GM19023 (cell line): ENCODE measurements at regions not wholly inside any gene's neighbourhood (a gene's known extent, or its start where the extent isn't known, plus 50 kb on each side); places are given as distances from the start of the nearest gene placed in this dataset.

Experiments used
- ATAC-seq: cut with Tn5 transposase; IDR thresholded peaks from one replicate; pipeline ENCODE4 v1.9.1; 2021; ENCODE audit warnings: mild to moderate bottlenecking, moderate library complexity; ENCODE audit not compliant: unreplicated experiment

DNA sequence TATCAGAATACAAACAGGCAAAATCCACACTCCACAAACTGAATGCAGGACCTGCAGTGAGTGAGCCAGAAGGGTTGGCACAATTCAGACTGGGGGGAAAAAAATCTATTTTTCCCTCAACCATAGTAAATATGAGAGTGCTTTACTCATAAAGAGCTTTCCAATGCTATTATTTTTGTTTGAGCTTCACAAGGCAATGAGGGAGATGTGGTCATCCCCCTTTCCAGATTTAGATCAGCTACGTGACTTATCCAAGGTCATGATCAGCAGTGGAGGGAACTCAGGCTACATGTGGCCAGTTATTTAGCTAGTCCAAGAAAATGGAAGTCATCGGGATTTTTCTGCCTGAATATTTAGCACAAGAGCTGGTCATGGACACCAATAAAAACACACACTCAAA, 120.4 kb upstream of the KLF7 start:
- ATAC-seq, result no peak

DNA sequence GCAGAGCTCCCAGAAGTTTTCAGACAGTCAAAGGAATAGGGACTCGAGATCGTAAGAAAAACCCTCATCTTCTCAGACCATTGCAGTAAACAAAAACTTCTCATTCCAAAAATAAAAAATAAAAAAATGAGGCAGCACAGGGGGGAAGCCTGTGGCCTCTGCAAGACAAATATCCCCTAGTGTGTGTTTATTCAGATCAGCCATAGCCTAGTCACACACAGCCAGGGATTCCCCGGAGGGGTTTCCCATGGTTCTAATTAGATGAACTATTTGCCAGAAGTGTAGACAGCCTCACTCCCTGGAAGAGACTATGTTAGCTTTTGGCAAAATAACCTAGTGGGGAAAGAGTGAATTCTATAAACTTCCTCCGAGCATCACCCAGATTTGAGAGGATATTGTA, 122.9 kb upstream of the KLF7 start:
- ATAC-seq, result peak; percentile 55

DNA sequence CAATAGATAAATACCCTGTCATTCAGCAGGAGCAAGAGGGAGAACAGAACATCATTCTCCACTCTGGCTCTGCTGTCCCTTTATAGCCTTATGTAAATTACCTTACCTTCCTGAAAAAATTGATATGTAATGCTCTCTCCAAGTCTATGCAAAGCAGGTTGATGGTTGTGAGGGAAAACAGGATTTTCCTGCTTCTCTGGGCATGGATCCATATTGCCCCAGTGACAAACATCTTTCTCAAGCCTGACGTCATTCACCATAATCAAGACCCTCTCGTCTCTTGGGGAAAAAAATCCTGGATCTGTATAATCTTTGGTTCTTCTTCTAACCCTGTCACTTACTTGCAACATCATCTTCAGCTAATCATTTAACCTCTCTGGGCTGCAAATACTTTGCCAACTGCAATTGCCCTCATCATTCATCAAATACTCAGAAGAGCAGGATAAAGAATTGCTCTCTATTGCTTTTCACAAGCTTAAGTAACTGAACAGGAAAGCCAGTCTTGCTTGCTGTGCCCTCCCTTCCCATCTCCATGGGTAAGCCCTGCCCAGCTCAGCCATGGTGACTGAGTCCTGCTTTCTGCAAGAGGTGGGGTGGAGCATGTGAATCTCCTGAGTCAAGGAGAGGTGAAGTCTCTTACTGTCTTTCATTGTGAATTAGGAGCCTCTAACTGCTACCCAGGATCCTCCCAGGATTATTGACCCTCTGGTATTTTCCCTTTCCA, 123.7 kb upstream of the KLF7 start:
- no peak for ATAC-seq

DNA sequence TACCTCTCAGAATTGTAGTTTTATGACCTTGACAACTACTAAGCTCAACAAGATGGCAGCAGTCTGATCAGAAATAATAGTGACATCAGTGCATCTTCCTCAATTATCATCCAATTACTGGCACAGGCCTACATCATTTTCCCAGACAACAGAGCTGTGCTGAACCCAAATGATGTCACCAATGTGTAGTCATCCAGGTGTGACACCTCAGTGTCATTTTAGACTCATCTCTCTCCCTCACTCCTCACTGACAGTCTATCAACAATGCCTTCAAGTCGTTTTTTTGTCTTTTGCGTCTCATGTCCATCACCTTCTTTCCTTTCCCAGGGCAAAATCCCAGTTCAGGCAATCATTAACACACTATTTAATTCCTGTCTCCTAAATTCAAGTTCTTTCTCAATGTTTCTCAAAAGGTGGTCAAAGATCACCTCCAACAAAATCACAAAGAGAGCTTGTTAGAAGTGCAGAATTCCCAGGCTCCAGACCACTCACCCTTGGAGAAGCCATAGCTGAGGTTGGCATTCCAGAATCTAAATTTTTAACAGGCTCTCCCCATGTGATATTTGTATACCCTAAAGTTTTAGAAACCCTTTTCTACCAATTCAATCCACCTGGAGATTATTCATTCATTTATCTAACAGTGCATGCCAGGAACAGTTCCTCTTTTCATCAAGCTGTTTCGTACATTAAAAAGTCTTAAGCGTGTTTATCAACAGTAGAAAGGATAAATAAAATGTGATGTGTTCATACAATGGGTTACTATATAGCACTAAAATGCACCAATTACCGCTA, 125.3 kb upstream of the KLF7 start:
- ATAC-seq, result no peak

DNA sequence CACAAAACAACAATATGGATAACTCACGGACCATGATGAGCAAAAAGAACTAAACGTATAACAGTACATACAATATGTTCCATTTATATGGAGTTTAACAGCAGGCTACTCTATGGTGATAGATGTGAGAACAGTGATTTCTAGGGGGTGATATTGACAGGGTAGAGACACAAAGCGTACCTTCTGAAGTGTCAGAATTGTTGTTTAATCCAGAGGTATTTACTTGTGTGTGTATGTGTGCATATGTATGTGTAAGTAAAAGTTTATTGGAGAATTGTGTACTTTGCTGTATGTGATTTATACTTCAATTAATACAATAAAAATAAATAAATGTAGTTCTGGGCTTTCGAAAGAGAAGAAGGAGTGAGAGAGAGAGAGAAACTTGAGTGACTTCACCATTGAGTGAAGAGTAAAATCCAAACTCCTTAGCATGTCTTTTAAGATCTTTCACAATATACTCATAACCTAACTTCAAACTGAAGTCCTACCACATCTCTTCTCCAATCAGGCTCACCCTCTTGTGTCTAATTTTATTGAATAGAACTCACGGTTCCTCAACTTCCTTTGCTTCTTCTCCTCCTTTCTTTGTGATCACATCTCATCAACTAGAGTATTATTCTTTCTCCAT, 126.0 kb upstream of the KLF7 start:
- ATAC-seq, result no peak

DNA sequence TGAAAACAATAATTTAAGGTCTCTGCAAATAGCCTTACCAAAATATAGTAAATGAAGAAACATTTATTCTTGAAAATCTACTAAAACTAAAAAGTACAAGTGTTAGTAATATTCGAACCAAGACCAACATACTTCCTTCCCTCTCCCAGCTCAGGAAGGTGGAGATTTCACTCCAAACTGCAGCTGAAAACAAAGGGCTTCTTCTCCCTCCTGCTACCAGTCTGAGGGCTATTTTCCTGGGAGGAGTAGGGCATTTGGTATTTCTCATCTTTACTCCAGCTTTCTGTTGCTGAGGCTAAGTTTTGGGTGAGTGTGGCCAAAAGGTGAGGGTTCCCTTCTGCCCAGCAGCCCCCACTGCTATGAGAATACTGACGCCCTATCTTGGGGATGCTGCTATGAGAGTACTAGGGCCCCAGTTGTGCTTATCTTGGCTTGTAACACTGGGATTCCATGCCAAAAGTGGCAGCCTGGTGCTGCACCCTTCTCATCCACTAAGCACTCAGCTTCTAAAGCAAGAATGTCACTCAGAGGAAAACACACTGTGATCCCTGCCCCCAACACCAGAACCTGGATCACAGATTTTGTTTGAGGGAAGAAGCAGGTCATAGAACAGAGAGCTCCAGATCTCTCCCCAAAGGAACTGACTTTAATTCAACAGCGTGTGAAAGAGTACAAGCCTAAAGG, 130.7 kb upstream of the KLF7 start:
- ATAC-seq, result no peak

DNA sequence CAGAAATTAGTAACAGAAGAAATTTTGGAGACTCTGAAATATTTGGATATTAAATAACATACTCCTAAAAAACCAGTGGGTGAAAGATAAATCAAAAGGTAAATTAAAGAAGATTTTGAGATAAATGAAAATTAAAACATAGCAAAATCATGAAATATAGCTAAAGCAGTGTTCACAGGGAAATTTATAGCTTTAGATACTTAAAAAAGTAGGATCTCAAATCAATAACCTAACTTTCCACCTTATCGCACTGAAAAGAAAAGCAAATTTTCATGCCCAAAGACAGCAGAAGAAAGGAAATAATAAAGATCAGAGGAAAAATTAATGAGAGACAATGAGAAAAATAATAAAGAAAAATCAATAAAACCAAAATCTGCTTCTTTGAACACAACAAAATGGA, 135.1 kb upstream of the KLF7 start:
- no peak for ATAC-seq

DNA sequence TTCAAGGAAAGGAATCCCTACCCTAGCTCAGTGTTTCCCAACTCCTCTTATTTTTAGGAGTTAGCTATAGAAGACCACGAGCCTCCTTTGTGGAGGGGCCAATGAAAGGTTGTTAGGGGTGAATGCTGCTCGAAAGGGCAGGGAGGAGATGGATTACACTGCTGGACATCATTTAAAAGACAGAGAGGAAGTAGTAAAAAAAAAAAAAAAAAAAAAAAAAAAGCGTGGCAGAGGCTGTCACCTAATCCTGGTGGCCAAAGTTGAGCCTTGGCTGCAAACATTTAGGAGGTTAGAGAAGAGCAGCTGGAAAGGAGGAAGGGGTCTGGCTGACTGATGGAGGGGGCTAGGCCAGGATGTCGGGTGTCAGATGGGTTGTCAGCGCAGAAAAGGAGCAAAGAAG, 139.0 kb upstream of the KLF7 start:
- no peak for ATAC-seq

DNA sequence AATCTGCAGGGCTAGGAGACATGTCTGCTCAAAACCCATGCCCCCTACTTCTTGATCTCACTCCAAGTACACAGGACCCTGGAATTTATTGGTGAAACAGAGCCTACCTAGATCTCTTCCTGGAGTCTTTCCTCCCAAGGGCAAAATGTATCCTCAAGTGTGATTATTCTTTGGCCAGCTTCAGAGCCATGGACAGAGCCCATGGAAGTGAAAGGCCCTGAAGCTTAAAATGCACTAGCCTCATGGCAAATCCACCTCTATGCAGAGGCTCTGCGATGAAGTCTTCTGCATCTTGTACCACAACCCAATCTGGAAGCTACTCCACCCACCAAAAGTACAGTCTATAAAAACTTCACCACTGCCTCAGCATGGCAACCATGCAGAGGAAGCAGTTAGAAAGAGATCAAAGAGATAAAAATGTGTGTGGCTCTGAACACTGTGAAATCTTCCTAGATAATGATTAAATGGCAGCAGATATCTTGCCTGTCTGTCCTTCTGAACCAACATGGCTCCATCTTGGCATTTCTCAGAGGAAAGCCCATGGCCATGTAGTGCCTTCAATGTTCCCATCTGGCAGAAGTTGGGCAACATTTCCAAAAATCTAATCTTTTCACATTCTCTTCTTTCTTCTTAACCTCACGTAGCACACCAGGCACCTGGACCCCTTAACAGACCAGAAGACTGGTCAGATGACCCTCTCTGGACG, 142.9 kb upstream of the KLF7 start:
- no peak for ATAC-seq

DNA sequence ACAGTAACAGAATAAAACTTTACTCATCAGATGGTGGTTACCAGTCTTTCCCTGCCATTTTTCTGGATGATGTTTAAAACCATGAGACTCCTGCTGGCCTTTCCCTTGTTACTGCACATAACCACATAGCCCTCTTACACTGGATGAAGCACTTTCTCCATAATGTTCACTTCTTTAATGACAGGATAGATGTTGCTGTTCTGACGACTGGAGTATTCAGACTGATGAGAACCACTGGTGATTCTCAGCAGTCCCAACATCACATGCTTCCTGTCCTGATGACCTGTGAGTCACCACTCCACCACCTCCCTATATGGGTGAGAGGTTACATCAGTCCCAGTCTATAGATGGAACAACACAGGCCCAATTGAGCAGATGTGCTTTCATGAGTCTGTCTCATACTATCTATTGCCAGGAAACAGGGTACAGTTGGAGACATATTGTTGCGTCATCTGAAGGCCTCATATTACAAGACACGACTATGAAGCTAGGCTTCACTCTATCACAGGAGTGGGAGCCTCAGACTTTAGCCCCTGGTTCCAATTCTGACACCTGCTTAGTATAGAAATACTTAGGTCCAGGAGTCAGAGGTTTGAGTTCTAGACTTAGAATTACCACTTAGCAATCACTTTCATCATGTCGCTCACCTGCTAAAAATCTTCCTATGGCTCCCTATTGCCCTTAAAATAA, 145.7 kb upstream of the KLF7 start:
- ATAC-seq, result peak; percentile 89

DNA sequence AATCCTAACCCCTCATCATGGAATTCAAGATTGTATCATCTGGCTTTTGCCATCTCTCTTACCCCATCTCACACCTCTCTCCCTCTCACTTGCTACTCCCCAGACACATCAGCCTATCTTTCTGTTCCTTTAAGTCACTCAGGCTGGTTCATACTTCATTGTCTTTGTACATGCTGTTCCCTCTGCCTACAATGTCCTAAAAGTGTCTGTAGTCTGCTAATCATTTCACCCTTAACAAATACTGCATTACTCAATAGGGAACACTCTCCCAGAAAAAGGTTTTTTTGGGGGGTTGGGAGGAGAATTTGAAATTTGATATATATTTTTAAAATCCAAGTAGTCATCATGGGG, 146.2 kb upstream of the KLF7 start:
- ATAC-seq, result no peak

DNA sequence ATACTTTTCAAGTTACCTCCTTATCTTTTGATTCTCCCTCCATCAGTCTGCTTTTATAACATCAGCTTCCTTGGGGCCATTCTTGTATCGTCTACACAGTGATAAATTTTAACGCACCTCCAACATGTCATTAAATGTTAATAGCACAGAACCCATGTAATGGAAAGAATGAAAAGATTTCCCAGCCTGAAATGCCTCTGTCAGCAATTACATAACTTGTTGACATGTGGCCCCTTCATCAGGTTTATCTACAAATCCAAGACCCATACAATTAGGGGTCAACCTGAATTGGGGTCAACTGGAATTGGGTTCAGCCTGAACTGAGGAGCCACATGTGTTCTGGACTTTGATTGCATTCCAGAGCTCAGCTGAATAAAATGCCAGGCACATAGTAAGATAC, 148.2 kb upstream of the KLF7 start:
- no peak for ATAC-seq

DNA sequence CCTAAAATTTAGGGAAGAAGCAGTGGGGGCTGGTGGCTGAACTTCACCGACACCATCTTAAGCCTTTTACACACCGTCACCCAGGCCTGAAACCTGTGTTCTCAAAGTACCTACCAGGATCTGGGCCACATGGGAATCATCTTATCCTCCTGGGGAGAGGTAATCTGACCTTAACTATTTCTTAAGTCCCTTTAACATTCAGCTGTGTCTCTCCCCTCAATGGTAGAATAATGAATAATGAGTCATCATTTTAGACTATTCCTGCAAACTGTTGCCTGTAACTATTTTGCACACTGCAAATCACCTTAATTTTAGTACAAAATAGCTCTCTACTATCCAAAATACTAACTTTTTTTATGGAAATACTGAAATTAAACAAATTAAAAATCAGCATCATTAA, 149.4 kb upstream of the KLF7 start:
- no peak for ATAC-seq

DNA sequence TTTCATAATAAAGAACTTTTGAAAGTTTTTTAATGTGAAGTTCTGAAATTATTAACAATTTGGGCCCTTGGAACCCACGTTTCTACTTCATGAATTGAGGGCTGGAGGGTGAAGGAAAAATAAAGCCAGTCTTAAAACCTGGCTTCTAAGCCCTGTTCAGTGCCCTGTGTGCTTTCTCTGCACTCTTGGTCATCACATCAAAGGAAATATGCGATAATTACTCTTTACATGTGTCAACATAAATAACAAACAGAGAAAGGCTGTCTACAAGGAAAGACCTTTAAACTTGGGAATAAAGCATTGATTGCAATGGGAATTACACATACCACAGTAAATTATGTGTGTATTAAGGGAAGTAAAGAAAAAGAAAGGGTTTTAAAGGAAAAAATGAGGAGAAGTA, 150.7 kb upstream of the KLF7 start:
- ATAC-seq, result no peak

DNA sequence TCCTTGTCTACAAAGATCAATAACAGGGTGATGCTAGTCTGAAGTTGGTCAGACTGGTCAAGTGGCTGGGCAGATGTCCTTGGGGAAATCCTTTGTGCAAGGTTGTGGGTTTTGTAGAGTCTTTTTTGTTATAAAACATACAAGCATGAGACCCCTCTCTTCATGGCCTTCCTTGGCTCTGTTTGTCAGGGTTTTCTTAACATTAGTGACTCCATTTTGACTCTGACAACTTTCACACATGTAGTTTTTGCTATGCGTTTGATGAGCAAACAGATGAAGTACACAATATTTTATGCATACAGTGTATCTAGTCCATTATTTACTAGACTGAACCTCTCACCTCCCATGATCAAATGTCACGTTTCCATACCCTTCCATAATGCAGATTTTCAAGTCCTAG, 151.2 kb upstream of the KLF7 start:
- no peak for ATAC-seq

DNA sequence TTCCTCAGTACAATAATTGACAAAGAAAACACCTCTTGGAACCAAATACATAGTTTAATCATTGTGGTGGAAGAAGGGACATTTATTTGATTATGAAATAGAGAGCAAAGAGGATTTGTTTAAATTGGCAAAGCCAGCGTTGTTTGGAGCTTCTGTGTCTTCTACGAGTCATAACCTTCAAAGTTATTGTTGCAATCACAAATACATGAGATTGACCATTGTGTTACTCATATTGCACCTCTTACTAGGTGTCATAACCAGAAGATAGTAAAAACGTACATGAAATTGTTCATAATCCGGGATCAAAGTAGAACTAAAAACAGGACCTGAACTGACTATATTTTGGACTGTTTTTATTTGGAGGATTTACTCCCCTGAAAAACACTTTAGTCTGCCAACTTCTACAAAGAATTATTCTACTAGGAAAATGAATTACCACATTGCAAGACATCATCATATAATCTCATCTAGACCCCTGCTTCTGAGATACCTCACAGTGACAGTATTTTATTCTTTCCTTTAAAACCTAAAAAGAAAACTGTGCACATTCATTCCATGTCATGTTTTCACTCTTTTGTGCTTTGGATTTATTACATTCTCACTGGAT, 151.7 kb upstream of the KLF7 start:
- ATAC-seq, result no peak

DNA sequence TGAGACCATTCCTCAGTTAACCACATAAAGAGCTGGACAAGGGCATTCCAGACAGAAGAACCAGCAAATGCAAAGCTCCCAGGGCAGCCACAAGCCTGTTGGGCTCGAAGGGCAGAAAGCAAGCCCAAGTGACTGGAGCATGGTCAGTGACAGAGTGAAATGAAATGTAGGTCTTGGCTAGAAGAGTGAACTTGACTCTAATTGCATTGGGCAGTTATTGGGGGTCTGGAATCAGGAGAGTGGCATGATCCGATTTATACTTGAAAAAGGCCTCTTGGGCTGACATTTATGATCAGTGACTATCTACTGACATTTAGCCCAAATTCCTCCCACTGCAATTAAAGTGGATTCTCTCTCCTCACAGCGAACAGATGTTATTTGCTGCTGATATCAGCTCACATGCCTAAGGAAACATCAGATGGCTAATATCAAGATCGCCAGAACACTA, 152.5 kb upstream of the KLF7 start:
- ATAC-seq, result no peak

DNA sequence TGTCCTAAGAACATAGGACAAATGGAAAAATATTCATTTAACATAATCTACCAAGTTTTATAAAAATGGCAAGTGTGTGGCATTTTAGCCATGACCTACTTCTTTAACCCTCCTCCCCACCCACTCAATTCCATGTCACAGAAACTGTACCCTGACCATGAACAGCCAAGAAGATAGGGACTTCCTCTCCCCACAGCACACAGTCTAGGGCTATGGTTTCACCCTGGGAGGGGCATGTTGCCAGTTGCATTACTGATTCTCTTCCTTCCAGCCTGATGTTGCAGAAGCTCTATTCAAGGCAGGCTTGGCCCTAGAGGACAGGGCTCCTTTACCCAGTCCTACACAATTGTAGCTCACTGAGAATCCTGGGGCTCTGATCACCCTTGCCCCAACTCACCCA, 153.6 kb upstream of the KLF7 start:
- no peak for ATAC-seq

DNA sequence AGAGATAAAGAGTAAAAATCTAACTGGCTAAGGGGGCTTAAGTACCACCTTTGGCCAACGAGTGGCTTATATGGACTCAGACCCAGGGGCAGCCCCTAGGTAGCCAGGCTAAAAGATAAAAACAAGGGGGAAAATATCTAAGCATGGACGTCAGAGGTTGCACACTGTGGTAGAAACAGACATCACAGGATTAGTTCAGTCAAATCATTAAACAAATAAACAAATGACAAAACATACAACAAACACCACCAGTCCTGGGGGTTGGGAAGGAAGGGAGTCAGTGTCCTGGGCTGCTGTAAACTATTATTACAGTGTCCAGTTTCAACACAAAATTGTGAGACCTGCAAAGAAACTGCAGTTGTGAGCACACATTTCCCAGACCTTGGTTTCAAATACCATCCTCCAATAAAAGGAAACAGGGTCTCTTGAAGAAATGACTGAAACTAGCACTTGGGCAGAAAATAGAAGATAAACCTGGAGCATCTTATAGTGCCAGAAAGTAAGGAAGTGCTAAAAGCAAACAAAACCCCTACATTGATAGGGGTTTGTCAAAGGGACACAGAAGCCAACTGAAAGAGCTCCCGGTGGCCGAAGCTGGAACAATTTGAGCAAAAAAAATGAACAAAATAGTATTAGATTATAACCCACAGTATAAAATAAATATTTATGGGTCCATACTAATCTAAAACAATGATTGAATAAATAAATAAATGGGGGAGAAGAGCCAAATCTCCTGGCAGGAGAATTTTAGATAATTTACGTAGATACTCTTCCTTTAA, 154.8 kb upstream of the KLF7 start:
- no peak for ATAC-seq
